ENCODE measurements at regions not wholly inside any gene's neighbourhood (a gene's known extent, or its start where the extent isn't known, plus 50 kb on each side); places are given as distances from the start of the nearest gene placed in this dataset.

DNA sequence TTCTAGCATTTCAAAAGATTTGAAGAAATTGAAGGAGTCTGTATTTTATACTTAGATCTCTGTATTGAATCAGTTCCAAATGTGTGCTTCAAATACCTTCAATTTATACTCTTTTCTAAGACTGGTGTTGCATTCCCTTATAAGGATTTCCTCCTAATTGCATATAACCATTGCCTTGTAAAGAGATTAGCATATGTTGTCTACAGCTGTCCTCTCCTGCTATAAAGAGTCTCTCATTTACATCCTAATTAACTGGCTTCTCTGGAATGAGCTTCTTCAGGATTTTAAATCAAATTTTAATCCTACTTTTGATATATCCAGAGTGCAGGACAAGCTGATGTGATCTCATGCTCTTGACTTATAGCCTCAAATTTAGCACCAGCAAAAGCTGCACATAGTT is 957.3 kb downstream of the XPNPEP1 start:
- H3K27ac ChIP-seq (ENCODE audit: low read length) = no peak overlapping the region
- no peaks in the 10 kb centered on the region for H3K9me2 ChIP-seq (replicated peaks; ENCODE audit: low read length)
- H3K9me3 ChIP-seq (ENCODE audit: low read length) = no peaks in the 10 kb centered on the region
- no peaks in the 10 kb centered on the region for H3F3A ChIP-seq (ENCODE audit: low read length, unreplicated experiment)
- no peak overlapping the region for H3K4me3 ChIP-seq (ENCODE audit: low read length)
- H3K27me3 ChIP-seq (ENCODE audit: low read length) = 0 out of 2 replicates have a peak, but pooled peaks cover 6% of the 10 kb centered on the region
- H3K4me2 ChIP-seq (ENCODE audit: low read length) = no peak overlapping the region
- intact Hi-C loops (cut with micrococcal nuclease) = no loop called here
- TF ChIP-seq, protein P1, sequence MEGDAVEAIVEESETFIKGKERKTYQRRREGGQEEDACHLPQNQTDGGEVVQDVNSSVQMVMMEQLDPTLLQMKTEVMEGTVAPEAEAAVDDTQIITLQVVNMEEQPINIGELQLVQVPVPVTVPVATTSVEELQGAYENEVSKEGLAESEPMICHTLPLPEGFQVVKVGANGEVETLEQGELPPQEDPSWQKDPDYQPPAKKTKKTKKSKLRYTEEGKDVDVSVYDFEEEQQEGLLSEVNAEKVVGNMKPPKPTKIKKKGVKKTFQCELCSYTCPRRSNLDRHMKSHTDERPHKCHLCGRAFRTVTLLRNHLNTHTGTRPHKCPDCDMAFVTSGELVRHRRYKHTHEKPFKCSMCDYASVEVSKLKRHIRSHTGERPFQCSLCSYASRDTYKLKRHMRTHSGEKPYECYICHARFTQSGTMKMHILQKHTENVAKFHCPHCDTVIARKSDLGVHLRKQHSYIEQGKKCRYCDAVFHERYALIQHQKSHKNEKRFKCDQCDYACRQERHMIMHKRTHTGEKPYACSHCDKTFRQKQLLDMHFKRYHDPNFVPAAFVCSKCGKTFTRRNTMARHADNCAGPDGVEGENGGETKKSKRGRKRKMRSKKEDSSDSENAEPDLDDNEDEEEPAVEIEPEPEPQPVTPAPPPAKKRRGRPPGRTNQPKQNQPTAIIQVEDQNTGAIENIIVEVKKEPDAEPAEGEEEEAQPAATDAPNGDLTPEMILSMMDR (conservative IDR thresholded peaks at IDR 0.05; ENCODE audit: low read depth, low read length) = no peak
- no peak for TF ChIP-seq EZH2phosphoT487 (IDR thresholded peaks at IDR 0.05; ENCODE audit: borderline replicate concordance, low read length)
- no peak for TF ChIP-seq EZH2 (IDR thresholded peaks at IDR 0.05; ENCODE audit: low read length, unreplicated experiment)
- H3K9ac ChIP-seq (ENCODE audit: low read length) = no peak overlapping the region
- no peaks in the 10 kb centered on the region for H3K4me1 ChIP-seq (ENCODE audit: insufficient read depth, low read length)
- no peaks in the 10 kb centered on the region for H3K36me3 ChIP-seq (ENCODE audit: low read depth, low read length)
- BruUV-seq (replicated peaks) = no TSS peak
- no peaks in the 10 kb centered on the region for H3K79me2 ChIP-seq (ENCODE audit: low read length)
- no peaks in the 10 kb centered on the region for H4K20me1 ChIP-seq (ENCODE audit: low read length)
- no peak overlapping the region for H2AFZ ChIP-seq (ENCODE audit: low read length)
- no peak for ATAC-seq
- no peak for DNase-seq
- CTCF ChIA-PET = no interaction called here
- POLR2A ChIA-PET (ENCODE audit: unreplicated experiment) = no interaction called here

DNA sequence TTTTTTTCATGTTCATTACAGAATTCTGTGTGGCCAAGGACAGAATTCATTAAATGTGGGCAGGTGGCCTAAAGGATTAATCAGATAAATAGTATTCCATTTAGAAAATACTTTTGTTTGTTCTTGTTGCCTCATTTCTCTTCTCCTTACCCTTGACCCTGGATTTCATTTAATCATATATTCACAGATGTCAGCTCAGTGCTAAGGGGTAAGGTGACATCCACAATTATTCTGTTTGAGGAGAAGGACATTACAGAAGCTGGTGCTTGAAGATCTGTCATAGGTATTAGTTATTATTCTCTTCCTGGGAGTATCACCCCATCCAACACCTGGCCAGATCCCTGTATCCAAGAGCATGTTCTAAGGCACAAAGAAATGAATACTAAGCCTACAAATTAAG is 961.1 kb downstream of the XPNPEP1 start:
- CTCF ChIA-PET = no interaction called here
- H2AFZ ChIP-seq (ENCODE audit: low read length) = no peak overlapping the region
- H3K9me3 ChIP-seq (ENCODE audit: low read length) = no peaks in the 10 kb centered on the region
- DNase-seq = no peak
- intact Hi-C loops (cut with micrococcal nuclease) = no loop called here
- POLR2A ChIA-PET (ENCODE audit: unreplicated experiment) = no interaction called here
- no peak overlapping the region for H3K4me3 ChIP-seq (ENCODE audit: low read length)
- H3K27me3 ChIP-seq (ENCODE audit: low read length) = 0 out of 2 replicates have a peak, but pooled peaks cover 6% of the 10 kb centered on the region
- no peak overlapping the region for H3K9ac ChIP-seq (ENCODE audit: low read length)
- ATAC-seq = no peak
- no peaks in the 10 kb centered on the region for H3F3A ChIP-seq (ENCODE audit: low read length, unreplicated experiment)
- H3K27ac ChIP-seq (ENCODE audit: low read length) = no peak overlapping the region
- H3K4me2 ChIP-seq (ENCODE audit: low read length) = no peak overlapping the region
- H3K79me2 ChIP-seq (ENCODE audit: low read length) = no peaks in the 10 kb centered on the region
- H3K36me3 ChIP-seq (ENCODE audit: low read depth, low read length) = no peaks in the 10 kb centered on the region
- no peak for TF ChIP-seq EZH2 (IDR thresholded peaks at IDR 0.05; ENCODE audit: low read length, unreplicated experiment)
- TF ChIP-seq, protein P1 (conservative IDR thresholded peaks at IDR 0.05; ENCODE audit: low read depth, low read length) = no peak
- no peak for TF ChIP-seq EZH2phosphoT487 (IDR thresholded peaks at IDR 0.05; ENCODE audit: borderline replicate concordance, low read length)
- BruUV-seq (replicated peaks) = no TSS peak
- H4K20me1 ChIP-seq (ENCODE audit: low read length) = no peaks in the 10 kb centered on the region
- H3K4me1 ChIP-seq (ENCODE audit: insufficient read depth, low read length) = no peaks in the 10 kb centered on the region
- H3K9me2 ChIP-seq (replicated peaks; ENCODE audit: low read length) = no peaks in the 10 kb centered on the region

DNA sequence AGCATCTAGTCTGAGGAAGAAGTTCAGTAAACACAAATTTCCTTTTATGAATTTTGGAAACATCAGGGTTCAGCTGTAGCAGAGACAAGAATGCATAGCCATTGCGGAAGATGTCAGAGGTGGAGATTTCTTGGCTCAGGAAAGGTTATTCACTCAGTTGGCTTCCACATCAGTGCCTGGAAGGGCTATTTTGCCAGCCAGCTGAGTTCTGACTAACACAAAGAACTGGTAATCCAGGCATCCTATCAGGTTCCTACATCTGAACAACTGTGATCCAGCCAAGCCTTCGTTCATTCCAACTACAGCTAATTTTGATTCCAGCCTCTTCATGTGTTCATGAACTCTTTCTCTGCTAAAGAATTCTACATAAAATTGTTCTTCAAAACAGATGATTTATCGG is 965.6 kb downstream of the XPNPEP1 start:
- Histone ChIP-seq H2AFZ (ENCODE audit: low read length) (no peak overlapping the region), H3K36me3 (ENCODE audit: low read depth, low read length) (no peaks in the 10 kb centered on the region), H3K4me2 (ENCODE audit: low read length) (no peak overlapping the region), H3K9ac (ENCODE audit: low read length) (no peak overlapping the region), H3K4me3 (ENCODE audit: low read length) (no peak overlapping the region), H4K20me1 (ENCODE audit: low read length) (no peaks in the 10 kb centered on the region), H3K27me3 (ENCODE audit: low read length) (no peaks in the 10 kb centered on the region), H3K4me1 (ENCODE audit: insufficient read depth, low read length) (no peaks in the 10 kb centered on the region), H3F3A (ENCODE audit: low read length, unreplicated experiment) (no peaks in the 10 kb centered on the region), H3K9me2 (replicated peaks; ENCODE audit: low read length) (no peaks in the 10 kb centered on the region), H3K79me2 (ENCODE audit: low read length) (no peaks in the 10 kb centered on the region), H3K27ac (ENCODE audit: low read length) (no peak overlapping the region), H3K9me3 (ENCODE audit: low read length) (no peaks in the 10 kb centered on the region)
- ATAC-seq (no peak), DNase-seq (peak; percentile 22)
- POLR2A ChIA-PET (ENCODE audit: unreplicated experiment) = no interaction called here
- CTCF ChIA-PET = no interaction called here
- TF ChIP-seq, protein P1 (conservative IDR thresholded peaks at IDR 0.05; ENCODE audit: low read depth, low read length) = no peak
- no peak for TF ChIP-seq EZH2phosphoT487 (IDR thresholded peaks at IDR 0.05; ENCODE audit: borderline replicate concordance, low read length)
- intact Hi-C loops (cut with micrococcal nuclease) = no loop called here
- no TSS peak for BruUV-seq (replicated peaks)
